H1 (cell line): ENCODE measurements at regions not wholly inside any gene's neighbourhood (a gene's known extent, or its start where the extent isn't known, plus 50 kb on each side); places are given as distances from the start of the nearest gene placed in this dataset.

Source experiments
- CTCF ChIA-PET: fragments of 300-600 bp; sonication (Branson Sonifier 250); formaldehyde crosslinking; loops from one replicate; lab custom pipeline; 2021; ENCODE audit not compliant: partially characterized antibody; lab: Charles Lee
- POLR2A ChIA-PET: fragments of 300-600 bp; sonication (Branson Sonifier 250); formaldehyde crosslinking; loops from one replicate; lab custom pipeline; 2021; ENCODE audit warnings: inconsistent platforms; ENCODE audit not compliant: partially characterized antibody; lab: Charles Lee
- DNase-seq, 2 experiments: peaks; one replicate each; pipeline versions ENCODE4 v3.0.0 to v3.0.0-alpha.2; 2010 to 2022; ENCODE audit warnings: low spot score in 2 of 2, low read depth in 1 of 2, mixed read lengths in 1 of 2
- FAIRE-seq: peaks from 2 replicates; lab custom pipeline; 2011; peaks lifted over from hg19 to GRCh38; lab: Jason Lieb, UNC
- H2AFZ ChIP-seq: 2 replicates; pipeline ENCODE4 v1.8.1; 2012; ENCODE audit warnings: low read length, inconsistent platforms
- H2AK5ac ChIP-seq: 2 replicates; pipeline ENCODE4 v1.6.1; 2013; ENCODE audit warnings: low read depth, low read length
- H2BK120ac ChIP-seq: replicated peaks from 2 replicates; pipeline ENCODE3; 2013; ENCODE audit warnings: low read depth, low read length, inconsistent platforms
- H2BK12ac ChIP-seq: 2 replicates; pipeline ENCODE4 v1.6.1; 2013; ENCODE audit warnings: low read depth, low read length
- H2BK15ac ChIP-seq: 2 replicates; pipeline ENCODE4 v1.6.1; 2013; ENCODE audit warnings: low read length
- H2BK20ac ChIP-seq: 2 replicates; pipeline ENCODE4 v1.6.1; 2013; ENCODE audit warnings: low read length
- H2BK5ac ChIP-seq: 2 replicates; pipeline ENCODE4 v1.6.1; 2013; ENCODE audit warnings: low read depth, low read length
- H3K14ac ChIP-seq: 2 replicates; pipeline ENCODE4 v1.6.1; 2013; ENCODE audit warnings: inconsistent platforms; ENCODE audit not compliant: insufficient read length
- H3K18ac ChIP-seq: 2 replicates; pipeline ENCODE4 v1.6.1; 2013; ENCODE audit warnings: low read length; ENCODE audit errors: extremely low read depth
- H3K23ac ChIP-seq: 2 replicates; pipeline ENCODE4 v1.6.1; 2013; ENCODE audit warnings: inconsistent platforms; ENCODE audit not compliant: insufficient read length
- H3K23me2 ChIP-seq: 2 replicates; pipeline ENCODE4 v1.6.1; 2013; ENCODE audit warnings: low read depth, low read length
- H3K27ac ChIP-seq: 2 replicates; pipeline ENCODE4 v1.6.1; 2011; ENCODE audit warnings: low read depth, low read length, inconsistent platforms
- H3K27me3 ChIP-seq, 4 experiments: replicated peaks in 1 of 4; 1 replicate in 1 of 4; 2 replicates in 3 of 4; pipeline versions ENCODE4 v1.6.1 to v1.8.1; 2011 to 2013; ENCODE audit warnings: low read length in 3 of 4, mild to moderate bottlenecking in 3 of 4, inconsistent platforms in 2 of 4, mixed read lengths in 2 of 4, moderate library complexity in 1 of 4; ENCODE audit not compliant: control insufficient read depth in 3 of 4, insufficient read depth in 3 of 4; ENCODE audit errors: extremely low read depth in 1 of 4
- H3K36me3 ChIP-seq, 4 experiments: 2 replicates each; pipeline versions ENCODE4 v1.6.1 to v1.8.1; 2011 to 2013; ENCODE audit warnings: mild to moderate bottlenecking in 4 of 4, low read length in 3 of 4, moderate library complexity in 2 of 4, control low read depth in 1 of 4, inconsistent platforms in 1 of 4; ENCODE audit not compliant: insufficient read depth in 4 of 4, control insufficient read depth in 2 of 4
- H3K4ac ChIP-seq: replicated peaks from 2 replicates; pipeline ENCODE3; 2013; ENCODE audit warnings: low read length, low read depth, mixed read lengths, inconsistent platforms; ENCODE audit not compliant: insufficient read length
- H3K4me1 ChIP-seq, 4 experiments: replicated peaks in 1 of 4; 1 replicate in 1 of 4; 2 replicates in 3 of 4; pipeline versions ENCODE4 v1.6.1 to v1.8.1; 2011 to 2013; ENCODE audit warnings: low read length in 3 of 4, inconsistent platforms in 2 of 4, mixed read lengths in 1 of 4; ENCODE audit not compliant: insufficient read depth in 4 of 4, control insufficient read depth in 3 of 4
- H3K4me2 ChIP-seq, 2 experiments: 2 replicates each; pipeline versions ENCODE4 v1.6.1 to v1.8.1; 2011 to 2013; ENCODE audit warnings: low read depth in 2 of 2, low read length in 2 of 2, control low read depth in 1 of 2, inconsistent platforms in 1 of 2, mild to moderate bottlenecking in 1 of 2; ENCODE audit not compliant: insufficient read depth in 1 of 2
- H3K4me3 ChIP-seq, 4 experiments: fragments of 200-600, 300-600 bp in 1 of 4; sonication (generic), shearing (Covaris generic), sonication (Bioruptor Twin) in 1 of 4; 2 replicates each; pipeline versions ENCODE4 v1.5.1 to v1.8.1; 2011 to 2016; ENCODE audit warnings: low read length in 4 of 4, low read depth in 3 of 4, control low read depth in 2 of 4, inconsistent platforms in 2 of 4, mild to moderate bottlenecking in 2 of 4, mixed read lengths in 1 of 4, moderate library complexity in 1 of 4; ENCODE audit not compliant: insufficient read depth in 2 of 4; ENCODE audit errors: extremely low read depth in 1 of 4
- H3K56ac ChIP-seq: replicated peaks from 2 replicates; pipeline ENCODE3; 2013; ENCODE audit warnings: low read depth, mild to moderate bottlenecking, mixed read lengths, low read length, inconsistent platforms; ENCODE audit not compliant: insufficient read length
- H3K79me1 ChIP-seq: 2 replicates; pipeline ENCODE4 v1.6.1; 2013; ENCODE audit warnings: low read depth, low read length, control low read depth
- H3K79me2 ChIP-seq, 2 experiments: 2 replicates each; pipeline versions ENCODE4 v1.6.1 to v1.8.1; 2012 to 2013; ENCODE audit warnings: low read length in 2 of 2, mild to moderate bottlenecking in 2 of 2, inconsistent platforms in 1 of 2; ENCODE audit not compliant: insufficient read depth in 2 of 2, control insufficient read depth in 1 of 2
- H3K9ac ChIP-seq, 4 experiments: replicated peaks in 1 of 4; 1 replicate in 1 of 4; 2 replicates in 3 of 4; pipeline versions ENCODE4 v1.6.1 to v1.8.1; 2011 to 2013; ENCODE audit warnings: low read depth in 3 of 4, low read length in 3 of 4, control low read depth in 2 of 4, mild to moderate bottlenecking in 2 of 4, moderate library complexity in 2 of 4, inconsistent platforms in 1 of 4; ENCODE audit errors: extremely low read depth in 1 of 4
- H3K9me3 ChIP-seq, 2 experiments: 2 replicates each; pipeline versions ENCODE4 v1.6.1 to v1.8.1; 2012 to 2013; ENCODE audit warnings: mild to moderate bottlenecking in 2 of 2, moderate library complexity in 2 of 2, control low read depth in 1 of 2, inconsistent platforms in 1 of 2, low read depth in 1 of 2, low read length in 1 of 2, mixed read lengths in 1 of 2; ENCODE audit not compliant: insufficient read depth in 2 of 2
- H4K20me1 ChIP-seq, 2 experiments: replicated peaks in 1 of 2; 2 replicates each; pipeline versions ENCODE3 to v1.8.1; 2011 to 2013; ENCODE audit warnings: inconsistent platforms in 2 of 2, low read length in 2 of 2, mild to moderate bottlenecking in 1 of 2; ENCODE audit not compliant: insufficient read depth in 2 of 2, control insufficient read depth in 1 of 2
- H4K5ac ChIP-seq: 2 replicates; pipeline ENCODE4 v1.6.1; 2013; ENCODE audit warnings: low read length, low read depth, mixed read lengths, inconsistent platforms; ENCODE audit not compliant: insufficient read length
- H4K8ac ChIP-seq: 2 replicates; pipeline ENCODE4 v1.8.0; 2013; ENCODE audit warnings: mild to moderate bottlenecking, moderate library complexity, low read length, inconsistent platforms; ENCODE audit not compliant: insufficient read depth; ENCODE audit errors: extremely low read depth
- H4K91ac ChIP-seq: replicated peaks from 2 replicates; pipeline ENCODE3; 2013; ENCODE audit warnings: low read length, mixed read lengths, inconsistent platforms; ENCODE audit not compliant: insufficient read length
- CBX5 ChIP-seq: fragments of 300-800, 300-1000 bp; sonication (generic); IDR thresholded peaks from 2 replicates; pipeline ENCODE4 v1.7.1; 2016; ENCODE audit warnings: antibody characterized with exemption, low read length, low read depth
- CBX8 ChIP-seq: fragments of 300-800, 300-1000 bp; sonication (generic); IDR thresholded peaks from 2 replicates; pipeline ENCODE4 v1.7.1; 2016; ENCODE audit warnings: low read depth, low read length, borderline replicate concordance
- FOSL1 ChIP-seq: IDR thresholded peaks from 2 replicates; pipeline ENCODE4 v1.6.1; 2011; ENCODE audit warnings: mild to moderate bottlenecking, low read depth, low read length, moderate library complexity; ENCODE audit not compliant: insufficient read depth
- KDM1A ChIP-seq: fragments of 200-600, 300-600 bp; sonication (generic); IDR thresholded peaks from 2 replicates; pipeline ENCODE4 v1.7.1; 2016; ENCODE audit warnings: mild to moderate bottlenecking, low read length, borderline replicate concordance
- PHF8 ChIP-seq: fragments of 200-600 bp; sonication (generic); conservative IDR thresholded peaks from 2 replicates; pipeline ENCODE4 v1.7.1; 2012; ENCODE audit warnings: low read depth, mild to moderate bottlenecking, inconsistent platforms, low read length, moderate library complexity
- POU5F1 ChIP-seq: IDR thresholded peaks from 2 replicates; pipeline ENCODE4 v1.6.1; 2011; ENCODE audit warnings: low read depth, mild to moderate bottlenecking, low read length, moderate library complexity
- RBBP5 ChIP-seq: IDR thresholded peaks from 2 replicates; pipeline ENCODE4 v1.7.1; 2012; ENCODE audit warnings: low read depth, mild to moderate bottlenecking, inconsistent platforms, low read length, moderate library complexity, borderline replicate concordance
- RNF2 ChIP-seq: fragments of 200-900, 300-1000 bp; sonication (generic); IDR thresholded peaks from 2 replicates; pipeline ENCODE4 v1.7.1; 2016; ENCODE audit warnings: borderline replicate concordance, low read depth, mild to moderate bottlenecking, antibody characterized with exemption, low read length; ENCODE audit not compliant: poor library complexity, severe bottlenecking; ENCODE audit errors: missing control alignments
- SIX5 ChIP-seq: IDR thresholded peaks from 2 replicates; pipeline ENCODE4 v1.6.1; 2011; ENCODE audit warnings: mild to moderate bottlenecking, low read depth, low read length
- SP1 ChIP-seq: IDR thresholded peaks from 2 replicates; pipeline ENCODE4 v1.6.1; 2011; ENCODE audit warnings: low read depth, low read length
- SP2 ChIP-seq: IDR thresholded peaks from 2 replicates; pipeline ENCODE4 v1.6.1; 2012; ENCODE audit warnings: mild to moderate bottlenecking, low read length, inconsistent platforms
- SRF ChIP-seq: IDR thresholded peaks from 2 replicates; pipeline ENCODE4 v1.6.1; 2011; ENCODE audit warnings: mild to moderate bottlenecking, low read depth, low read length, moderate library complexity
- WGBS, 2 experiments: shearing (Covaris generic) in 1 of 2; methylation state at CpG; one replicate each; pipeline versions ENCODE4 v1.1.6 to v1.1.7; 2013 to 2015; ENCODE audit warnings: low lambda C conversion rate in 2 of 2, mixed read lengths in 2 of 2, inconsistent platforms in 1 of 2, low coverage in 1 of 2, missing lambda C conversion rate in 1 of 2; ENCODE audit not compliant: insufficient replicate concordance in 2 of 2, insufficient coverage in 1 of 2, insufficient read length in 1 of 2; ENCODE audit errors: extremely low coverage in 1 of 2, missing lambda C conversion rate in 1 of 2; 5-methylcytosine and 5-hydroxymethylcytosine counted together
- TF ChIP-seq, protein P1 (sequence below): IDR thresholded peaks from 2 replicates; pipeline ENCODE4 v1.6.1; 2011; ENCODE audit warnings: low read depth, mild to moderate bottlenecking, low read length; ENCODE audit not compliant: insufficient read depth
- TF ChIP-seq, protein P2 (sequence below): IDR thresholded peaks from 2 replicates; pipeline ENCODE4 v1.6.1; 2011; ENCODE audit warnings: low read length, improper control_type of control experiment

DNA sequence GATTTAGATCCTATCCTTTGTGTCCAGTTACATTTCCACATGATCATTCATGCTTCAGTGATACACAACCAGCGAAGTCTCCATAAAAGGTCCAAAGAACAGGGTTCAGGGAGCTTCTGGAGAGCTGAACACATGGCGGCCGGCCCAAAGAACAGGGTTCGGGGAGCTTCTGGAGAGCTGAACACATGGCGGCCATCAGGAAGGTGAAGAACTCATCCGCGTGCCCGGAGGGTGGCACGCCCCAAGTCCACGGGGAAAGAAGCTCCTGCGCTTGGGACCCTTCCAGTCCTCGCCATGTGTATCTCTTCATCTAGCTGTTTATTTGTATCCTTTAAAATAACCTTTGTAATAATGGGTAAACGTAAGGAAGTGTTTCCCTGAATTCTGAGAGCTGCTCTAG is 91.9 kb upstream of the FLRT2 start:
- Histone ChIP-seq H3K36me3 (no peaks in the 10 kb centered on the region), H3K23ac (no peak overlapping the region), H2BK20ac (no peak overlapping the region), H4K91ac (no peak overlapping the region), H3K4me2 (no peak overlapping the region), H2BK120ac (no peak overlapping the region), H3K27ac (no peak overlapping the region), H2BK15ac (no peak overlapping the region), H3K27me3 (no peaks in the 10 kb centered on the region), H3K79me1 (no peaks in the 10 kb centered on the region), H2BK12ac (no peak overlapping the region), H3K79me2 (no peaks in the 10 kb centered on the region), H3K4me1 (no peaks in the 10 kb centered on the region), H4K20me1 (no peaks in the 10 kb centered on the region), H3K18ac (no peak overlapping the region), H2AFZ (no peak overlapping the region), H3K23me2 (no peaks in the 10 kb centered on the region), H3K14ac (no peak overlapping the region), H3K4ac (no peak overlapping the region), H4K8ac (no peak overlapping the region), H3K9me3 (no peaks in the 10 kb centered on the region), H2BK5ac (no peak overlapping the region), H3K9ac (no peak overlapping the region), H4K5ac (no peak overlapping the region), H2AK5ac (no peak overlapping the region), H3K56ac (no peak overlapping the region), H3K4me3 (no peak overlapping the region)
- DNase-seq (no peak), FAIRE-seq (no peak)
- 95% methylated on average over 13 of the region's 13 CpGs; no CpG with 5 or more reads in 1 of the 2 experiments for WGBS, 2 experiments
- POLR2A ChIA-PET, result no interaction called here
- CTCF ChIA-PET, result no interaction called here
- TF ChIP-seq, protein P1, sequence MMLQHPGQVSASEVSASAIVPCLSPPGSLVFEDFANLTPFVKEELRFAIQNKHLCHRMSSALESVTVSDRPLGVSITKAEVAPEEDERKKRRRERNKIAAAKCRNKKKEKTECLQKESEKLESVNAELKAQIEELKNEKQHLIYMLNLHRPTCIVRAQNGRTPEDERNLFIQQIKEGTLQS, result no peak
- TF ChIP-seq SIX5 (no peak), CBX5 (no peak), KDM1A (no peak), CBX8 (no peak), FOSL1 (no peak), SP1 (no peak), SP2 (no peak), PHF8 (no peak), SRF (no peak), RBBP5 (no peak), POU5F1 (no peak), RNF2 (no peak)
- TF ChIP-seq, protein P2, sequence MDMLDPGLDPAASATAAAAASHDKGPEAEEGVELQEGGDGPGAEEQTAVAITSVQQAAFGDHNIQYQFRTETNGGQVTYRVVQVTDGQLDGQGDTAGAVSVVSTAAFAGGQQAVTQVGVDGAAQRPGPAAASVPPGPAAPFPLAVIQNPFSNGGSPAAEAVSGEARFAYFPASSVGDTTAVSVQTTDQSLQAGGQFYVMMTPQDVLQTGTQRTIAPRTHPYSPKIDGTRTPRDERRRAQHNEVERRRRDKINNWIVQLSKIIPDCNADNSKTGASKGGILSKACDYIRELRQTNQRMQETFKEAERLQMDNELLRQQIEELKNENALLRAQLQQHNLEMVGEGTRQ, result no peak
